ENCODE measurements at regions not wholly inside any gene's neighbourhood (a gene's known extent, or its start where the extent isn't known, plus 50 kb on each side); places are given as distances from the start of the nearest gene placed in this dataset.

DNA sequence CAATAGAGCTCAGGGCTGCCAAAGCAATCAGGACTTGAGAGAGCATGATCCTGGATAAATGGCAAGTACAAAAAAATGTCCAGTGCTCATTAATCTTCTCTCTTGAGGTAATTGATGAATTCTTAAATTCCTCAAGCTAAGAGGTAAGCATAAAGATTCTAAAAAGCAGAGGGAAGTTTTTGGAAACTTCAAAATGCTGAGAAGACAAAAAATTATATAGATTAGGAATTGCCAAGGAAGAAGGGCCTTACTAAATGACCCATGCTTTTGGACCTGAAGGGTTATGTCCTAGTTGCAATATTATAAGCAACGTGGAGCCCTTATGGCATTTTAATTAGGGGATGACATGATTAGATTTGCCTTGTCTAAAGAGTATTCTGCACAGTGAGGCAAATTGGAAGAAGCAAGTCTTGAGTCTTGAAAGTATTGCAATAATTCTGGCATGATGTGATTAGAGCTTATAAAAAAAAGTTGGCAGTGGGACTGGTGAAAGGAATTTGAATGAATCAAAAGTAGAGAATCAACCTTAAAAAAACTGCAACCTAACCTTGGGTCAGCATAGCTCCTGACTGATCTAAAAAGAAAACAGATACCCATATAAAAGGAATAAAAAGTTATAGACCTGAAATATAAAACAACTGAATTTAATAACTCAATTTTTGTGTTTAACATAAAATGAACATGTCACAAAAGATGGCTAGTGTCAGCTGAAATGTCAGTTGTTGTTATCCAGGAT is 323.8 kb upstream of the ARRDC3 start:
- Mint-ChIP-seq H3K27ac (no peak overlapping the region), H3K4me3 (no peak overlapping the region), H3K36me3 (ENCODE audit: low read depth) (no peaks in the 10 kb centered on the region), H3K4me1 (ENCODE audit: low read depth) (no peaks in the 10 kb centered on the region), H3K27me3 (no peaks in the 10 kb centered on the region), H3K9me3 (no peaks in the 10 kb centered on the region)

DNA sequence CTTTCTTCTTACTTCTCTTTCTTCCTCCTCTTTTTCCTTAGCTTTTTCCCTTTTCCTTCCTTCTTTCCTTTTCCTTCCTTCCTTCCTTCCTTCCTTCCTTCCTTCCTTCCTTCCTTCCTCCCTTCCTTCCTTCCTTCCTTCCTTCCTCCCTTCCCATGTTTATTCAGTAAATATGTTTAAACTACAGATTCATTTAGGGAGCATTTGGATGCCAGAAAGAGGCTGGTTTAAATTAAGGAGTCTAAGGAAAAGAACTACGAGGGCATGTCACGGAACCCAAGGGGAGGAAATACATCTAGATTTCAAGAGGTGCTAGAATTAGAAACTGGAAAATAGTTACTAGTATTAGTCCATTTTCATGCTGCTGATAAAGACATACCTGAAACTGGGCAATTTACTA is 320.0 kb upstream of the ARRDC3 start:
- H3K4me3 Mint-ChIP-seq = no peak overlapping the region
- H3K27me3 Mint-ChIP-seq = no peaks in the 10 kb centered on the region
- no peak overlapping the region for H3K27ac Mint-ChIP-seq
- no peaks in the 10 kb centered on the region for H3K36me3 Mint-ChIP-seq (ENCODE audit: low read depth)
- peaks cover 4% of the 10 kb centered on the region for H3K9me3 Mint-ChIP-seq
- H3K4me1 Mint-ChIP-seq (ENCODE audit: low read depth) = no peaks in the 10 kb centered on the region

DNA sequence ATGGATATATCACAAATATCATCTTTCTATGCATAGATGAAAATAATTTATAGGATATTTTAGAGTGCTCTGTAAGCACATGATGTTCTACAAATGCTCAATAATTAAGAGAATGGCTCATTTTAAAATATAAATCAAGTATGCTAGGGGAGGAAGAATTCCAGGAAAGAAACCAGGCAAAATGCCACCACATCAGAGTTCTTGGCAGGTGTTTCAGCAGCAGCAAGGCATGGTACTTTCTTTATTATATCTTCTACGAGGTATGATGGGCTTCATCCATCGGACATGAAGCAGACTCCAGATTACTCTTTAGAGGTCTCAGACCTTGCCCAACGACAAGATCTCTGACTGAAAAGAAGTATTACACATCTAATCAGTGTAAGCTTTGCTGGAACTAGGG is 316.3 kb upstream of the ARRDC3 start:
- no peaks in the 10 kb centered on the region for H3K4me1 Mint-ChIP-seq (ENCODE audit: low read depth)
- H3K27ac Mint-ChIP-seq = no peak overlapping the region
- no peaks in the 10 kb centered on the region for H3K36me3 Mint-ChIP-seq (ENCODE audit: low read depth)
- no peaks in the 10 kb centered on the region for H3K27me3 Mint-ChIP-seq
- peaks cover 12% of the 10 kb centered on the region for H3K9me3 Mint-ChIP-seq
- H3K4me3 Mint-ChIP-seq = no peak overlapping the region

DNA sequence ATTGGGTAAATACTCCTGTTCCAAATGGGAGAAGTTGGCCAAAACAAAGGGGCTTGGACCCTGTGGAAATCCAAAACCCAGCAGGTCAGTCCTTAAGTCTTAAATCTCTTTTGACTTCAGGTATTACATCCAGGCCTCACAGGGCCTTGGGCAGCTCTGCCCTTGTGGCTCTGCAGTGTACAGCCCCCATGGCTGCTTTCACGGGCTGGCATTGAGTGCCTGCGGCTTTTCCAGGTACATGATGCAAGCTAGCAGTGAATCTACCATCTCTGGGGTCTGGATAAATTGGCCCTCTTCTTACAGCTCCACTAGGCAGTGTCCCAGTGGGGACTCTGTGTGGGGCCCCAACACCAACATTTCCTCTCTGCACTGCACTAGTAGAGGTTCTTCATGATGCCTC is 308.5 kb upstream of the ARRDC3 start:
- no peaks in the 10 kb centered on the region for H3K4me1 Mint-ChIP-seq (ENCODE audit: low read depth)
- no peaks in the 10 kb centered on the region for H3K36me3 Mint-ChIP-seq (ENCODE audit: low read depth)
- H3K9me3 Mint-ChIP-seq = peaks cover 20% of the 10 kb centered on the region
- no peak overlapping the region for H3K27ac Mint-ChIP-seq
- no peak overlapping the region for H3K4me3 Mint-ChIP-seq
- H3K27me3 Mint-ChIP-seq = no peaks in the 10 kb centered on the region

DNA sequence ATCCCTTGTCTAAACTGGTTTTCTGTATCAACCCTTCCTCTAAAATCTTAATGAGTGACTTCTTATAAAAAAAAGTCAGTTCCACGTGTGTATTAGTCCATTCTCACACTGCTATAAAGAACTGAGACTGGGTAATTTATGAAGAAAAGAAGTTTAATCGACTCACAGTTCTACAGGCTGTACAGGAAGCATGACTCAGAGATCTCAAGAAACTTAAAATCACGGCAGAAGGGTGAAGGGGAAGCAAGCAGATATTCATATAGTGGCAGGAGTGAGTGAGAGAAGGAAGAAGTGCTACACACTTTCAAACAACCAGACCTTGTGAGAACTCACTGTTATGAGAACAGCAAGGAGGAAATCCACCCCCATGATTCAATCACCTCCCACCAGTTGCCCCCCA is 307.8 kb upstream of the ARRDC3 start:
- no peak overlapping the region for H3K27ac Mint-ChIP-seq
- H3K4me1 Mint-ChIP-seq (ENCODE audit: low read depth) = no peaks in the 10 kb centered on the region
- peaks cover 13% of the 10 kb centered on the region for H3K9me3 Mint-ChIP-seq
- H3K4me3 Mint-ChIP-seq = no peak overlapping the region
- no peaks in the 10 kb centered on the region for H3K27me3 Mint-ChIP-seq
- no peaks in the 10 kb centered on the region for H3K36me3 Mint-ChIP-seq (ENCODE audit: low read depth)

DNA sequence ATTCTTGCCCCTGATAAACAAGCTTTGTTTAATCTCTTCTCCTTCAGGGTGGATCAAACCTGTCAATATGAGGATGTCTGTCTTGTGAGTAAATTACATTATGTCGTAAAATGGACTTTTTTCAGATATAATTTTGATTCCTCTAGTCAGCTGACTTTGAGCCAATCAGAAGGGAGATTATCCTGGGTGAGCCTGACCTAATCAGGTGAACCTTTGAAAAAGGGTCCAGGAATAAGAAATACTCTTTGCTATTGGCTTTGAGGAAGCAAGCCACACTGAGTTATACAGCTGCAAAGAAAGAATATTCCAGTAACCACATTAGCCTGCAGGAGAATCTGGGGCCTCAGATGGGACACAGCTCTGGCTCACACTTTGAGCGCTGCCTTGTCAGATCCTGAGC is 304.3 kb upstream of the ARRDC3 start:
- Mint-ChIP-seq H3K9me3 (peaks cover 1% of the 10 kb centered on the region), H3K36me3 (ENCODE audit: low read depth) (no peaks in the 10 kb centered on the region), H3K4me1 (ENCODE audit: low read depth) (no peaks in the 10 kb centered on the region), H3K4me3 (no peak overlapping the region), H3K27ac (no peak overlapping the region), H3K27me3 (no peaks in the 10 kb centered on the region)

DNA sequence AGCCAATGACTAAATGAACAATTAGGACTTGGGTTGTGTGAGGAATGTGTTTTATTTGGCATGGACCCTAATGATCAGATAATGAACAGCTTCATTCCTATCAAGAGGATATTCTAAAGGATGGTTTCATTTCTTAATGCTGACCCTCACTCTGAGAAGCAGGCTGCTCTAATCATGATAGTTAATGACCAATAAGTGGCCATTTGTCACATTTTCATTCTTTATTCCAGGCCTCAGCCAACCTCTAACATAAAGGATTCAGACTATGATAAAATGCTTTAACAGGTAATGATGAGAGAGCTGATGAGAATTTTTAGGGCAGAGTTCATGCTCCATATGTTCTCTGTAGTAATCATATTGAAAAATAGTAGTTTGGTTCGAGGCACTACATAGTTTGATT is 301.5 kb upstream of the ARRDC3 start:
- Mint-ChIP-seq H3K27me3 (peaks cover 4% of the 10 kb centered on the region), H3K36me3 (ENCODE audit: low read depth) (no peaks in the 10 kb centered on the region), H3K9me3 (no peaks in the 10 kb centered on the region), H3K27ac (no peak overlapping the region), H3K4me3 (no peak overlapping the region), H3K4me1 (ENCODE audit: low read depth) (no peaks in the 10 kb centered on the region)

DNA sequence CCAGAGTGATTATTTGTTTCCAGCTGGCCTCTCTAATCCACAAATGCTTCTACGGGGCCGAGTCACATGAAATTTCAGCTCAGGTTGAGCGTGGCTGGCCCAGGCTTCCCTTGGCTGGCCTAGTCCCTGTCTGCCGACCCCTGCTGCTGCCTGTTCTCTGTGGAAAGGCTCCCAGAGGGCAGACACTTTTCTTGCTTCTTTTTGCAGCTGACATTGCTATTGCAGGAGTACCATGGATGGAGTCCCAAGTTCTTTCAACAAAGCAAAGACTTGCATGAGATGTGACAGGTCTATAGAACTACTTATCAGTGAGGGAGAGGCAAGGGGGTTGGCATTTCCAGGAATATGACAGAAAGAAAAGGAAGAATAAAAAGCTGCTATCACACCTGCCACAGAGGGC is 287.4 kb upstream of the ARRDC3 start:
- Mint-ChIP-seq H3K36me3 (ENCODE audit: low read depth) (no peaks in the 10 kb centered on the region), H3K27me3 (peaks cover 3% of the 10 kb centered on the region), H3K4me3 (no peak overlapping the region), H3K9me3 (no peaks in the 10 kb centered on the region), H3K4me1 (ENCODE audit: low read depth) (no peaks in the 10 kb centered on the region), H3K27ac (no peak overlapping the region)

DNA sequence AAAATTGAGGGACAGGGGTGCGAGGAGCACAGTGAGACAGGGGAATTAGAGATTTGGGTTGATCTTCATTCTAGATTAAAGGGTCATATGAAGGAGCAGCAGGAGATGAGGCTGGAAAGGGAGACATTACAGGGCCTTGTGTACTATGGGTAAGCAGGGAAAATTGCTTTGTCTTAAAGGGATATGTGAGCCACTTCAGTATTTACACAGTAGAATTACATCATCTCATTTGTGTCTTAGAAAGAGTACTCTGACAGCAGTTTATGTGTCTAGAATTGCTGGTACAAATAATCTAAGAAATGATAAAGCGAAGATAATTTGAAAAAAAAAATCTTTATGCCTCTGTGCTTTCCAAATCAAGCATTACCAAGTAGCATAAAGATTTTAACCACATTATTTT is 287.0 kb upstream of the ARRDC3 start:
- Mint-ChIP-seq H3K4me3 (no peak overlapping the region), H3K9me3 (no peaks in the 10 kb centered on the region), H3K36me3 (ENCODE audit: low read depth) (no peaks in the 10 kb centered on the region), H3K27ac (no peak overlapping the region), H3K4me1 (ENCODE audit: low read depth) (no peaks in the 10 kb centered on the region), H3K27me3 (peaks cover 3% of the 10 kb centered on the region)

DNA sequence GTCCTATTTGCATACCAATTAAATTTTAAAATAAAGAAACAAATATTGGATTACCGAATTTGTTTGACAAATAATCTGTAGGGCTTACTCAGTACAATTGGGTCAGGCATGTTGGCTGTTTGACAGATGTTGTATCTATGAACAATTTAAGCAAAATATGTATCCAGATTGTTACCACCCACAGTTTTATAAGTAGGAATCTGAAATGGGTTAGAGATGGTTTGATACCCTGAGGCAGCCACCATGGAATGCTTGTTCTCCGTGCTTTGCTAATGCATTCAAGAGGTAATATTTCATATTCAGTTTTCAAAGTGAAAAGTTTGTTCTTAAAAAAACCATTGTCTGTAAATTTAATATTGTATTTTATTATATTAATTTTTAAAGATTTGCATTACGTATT is 285.1 kb upstream of the ARRDC3 start:
- H3K36me3 Mint-ChIP-seq (ENCODE audit: low read depth) = no peaks in the 10 kb centered on the region
- peaks cover 3% of the 10 kb centered on the region for H3K27me3 Mint-ChIP-seq
- H3K27ac Mint-ChIP-seq = no peak overlapping the region
- H3K9me3 Mint-ChIP-seq = no peaks in the 10 kb centered on the region
- H3K4me1 Mint-ChIP-seq (ENCODE audit: low read depth) = no peaks in the 10 kb centered on the region
- no peak overlapping the region for H3K4me3 Mint-ChIP-seq

DNA sequence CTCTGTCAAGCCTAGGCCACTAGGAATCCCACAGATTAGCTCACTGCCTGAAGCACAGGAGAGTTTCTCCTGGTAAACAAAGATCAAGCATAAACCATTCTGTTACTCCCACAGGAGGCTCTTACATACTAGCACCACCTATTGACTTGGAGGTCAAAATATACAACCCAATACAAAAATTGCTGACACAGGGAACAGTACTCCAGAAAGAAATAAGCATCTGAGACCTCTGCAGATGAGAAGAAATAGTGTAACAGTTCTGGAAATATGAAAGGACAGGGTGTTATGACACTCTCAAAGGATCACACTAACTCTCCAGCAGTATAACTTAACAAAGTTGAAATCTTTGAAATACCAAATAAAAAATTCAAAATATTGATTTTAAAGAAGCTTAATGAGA is 269.6 kb upstream of the ARRDC3 start:
- Mint-ChIP-seq H3K4me3 (no peak overlapping the region), H3K4me1 (ENCODE audit: low read depth) (no peaks in the 10 kb centered on the region), H3K36me3 (ENCODE audit: low read depth) (no peaks in the 10 kb centered on the region), H3K27me3 (no peaks in the 10 kb centered on the region), H3K9me3 (peaks cover 30% of the 10 kb centered on the region), H3K27ac (no peak overlapping the region)

DNA sequence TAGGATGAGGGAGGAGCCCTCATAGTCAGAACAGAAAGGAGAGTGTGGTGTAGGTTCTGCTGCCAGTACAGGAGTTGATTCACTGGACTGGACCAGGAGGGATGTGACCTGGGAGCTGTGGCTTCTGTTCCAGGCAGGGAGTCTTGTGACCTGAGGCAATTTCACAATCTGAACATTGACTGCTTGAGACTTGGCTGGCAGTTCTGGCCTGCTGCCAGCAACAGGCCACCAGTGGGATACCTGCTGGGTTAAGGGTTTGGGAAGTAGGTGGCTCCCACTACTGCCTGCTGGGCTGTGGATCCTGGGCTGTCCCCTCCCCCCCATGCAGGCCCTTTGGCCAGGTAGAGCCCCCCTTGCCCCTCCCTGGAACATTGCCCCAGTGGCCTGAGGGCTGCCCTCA is 268.6 kb upstream of the ARRDC3 start:
- H3K4me3 Mint-ChIP-seq = no peak overlapping the region
- H3K9me3 Mint-ChIP-seq = peaks cover 21% of the 10 kb centered on the region
- no peaks in the 10 kb centered on the region for H3K4me1 Mint-ChIP-seq (ENCODE audit: low read depth)
- no peaks in the 10 kb centered on the region for H3K36me3 Mint-ChIP-seq (ENCODE audit: low read depth)
- H3K27ac Mint-ChIP-seq = no peak overlapping the region
- H3K27me3 Mint-ChIP-seq = no peaks in the 10 kb centered on the region

DNA sequence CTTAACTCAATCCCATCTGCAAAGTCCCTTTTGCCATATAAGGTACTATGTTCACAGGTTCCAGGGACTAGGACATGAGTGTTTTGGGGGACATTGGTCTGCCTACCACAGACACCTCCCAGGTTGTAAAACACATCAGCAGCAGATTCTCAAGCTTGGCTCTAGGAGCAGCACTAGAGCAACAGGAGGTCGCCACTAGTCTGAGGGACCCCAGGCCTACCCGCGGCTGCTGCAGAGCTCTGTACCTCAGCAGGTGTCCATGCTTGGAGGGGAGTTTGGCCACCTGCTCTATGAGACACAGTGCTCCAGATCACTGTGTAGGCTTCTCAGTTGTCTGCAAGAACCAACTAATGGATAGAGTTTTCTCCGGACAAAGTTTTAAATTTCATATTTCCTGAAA is 262.2 kb upstream of the ARRDC3 start:
- no peaks in the 10 kb centered on the region for H3K4me1 Mint-ChIP-seq (ENCODE audit: low read depth)
- no peaks in the 10 kb centered on the region for H3K36me3 Mint-ChIP-seq (ENCODE audit: low read depth)
- H3K4me3 Mint-ChIP-seq = no peak overlapping the region
- H3K9me3 Mint-ChIP-seq = no peaks in the 10 kb centered on the region
- H3K27me3 Mint-ChIP-seq = peaks cover under 1% of the 10 kb centered on the region
- no peak overlapping the region for H3K27ac Mint-ChIP-seq

DNA sequence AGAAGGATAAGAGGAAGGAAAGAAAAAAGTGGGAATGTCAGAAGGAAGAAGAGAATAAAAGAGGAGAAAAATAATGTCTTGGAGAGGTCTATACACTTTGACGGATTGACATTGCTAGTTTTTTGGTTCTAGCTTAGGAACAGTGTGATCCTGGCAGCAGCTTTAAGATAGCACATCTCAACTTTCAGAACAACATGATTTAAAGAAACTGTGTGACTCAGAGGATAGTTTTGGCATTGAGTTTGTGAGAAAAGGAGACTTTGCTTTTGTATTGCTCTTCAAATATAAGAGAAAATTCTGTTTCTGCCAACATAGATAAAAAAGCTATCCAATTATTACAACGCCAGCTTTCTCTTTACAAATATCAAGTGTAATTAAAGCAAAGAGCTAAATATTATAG is 260.7 kb upstream of the ARRDC3 start:
- Mint-ChIP-seq H3K27me3 (peaks cover 4% of the 10 kb centered on the region), H3K9me3 (no peaks in the 10 kb centered on the region), H3K27ac (no peak overlapping the region), H3K4me1 (ENCODE audit: low read depth) (no peaks in the 10 kb centered on the region), H3K4me3 (no peak overlapping the region), H3K36me3 (ENCODE audit: low read depth) (no peaks in the 10 kb centered on the region)

DNA sequence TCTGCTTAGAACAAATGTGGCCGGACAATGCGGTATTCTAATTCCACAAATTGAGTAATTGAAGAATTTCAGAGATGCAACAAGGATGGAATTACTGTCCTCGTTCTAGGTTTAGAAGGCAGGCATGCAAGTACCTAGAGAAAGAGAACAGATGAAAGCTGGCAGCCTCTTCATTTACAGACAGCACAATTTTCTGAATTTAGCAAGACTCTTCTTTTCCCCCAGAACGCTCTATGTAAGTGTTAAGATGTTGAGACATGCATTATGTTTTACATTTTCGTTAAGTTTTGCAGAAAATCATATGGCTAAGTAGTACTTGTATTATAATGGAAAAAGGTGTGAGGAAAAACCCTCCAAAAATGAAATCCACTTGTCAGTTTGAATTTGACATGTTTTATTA is 259.5 kb upstream of the ARRDC3 start:
- H3K27ac Mint-ChIP-seq = no peak overlapping the region
- H3K4me1 Mint-ChIP-seq (ENCODE audit: low read depth) = no peaks in the 10 kb centered on the region
- H3K9me3 Mint-ChIP-seq = no peaks in the 10 kb centered on the region
- H3K4me3 Mint-ChIP-seq = no peak overlapping the region
- peaks cover 7% of the 10 kb centered on the region for H3K27me3 Mint-ChIP-seq
- no peaks in the 10 kb centered on the region for H3K36me3 Mint-ChIP-seq (ENCODE audit: low read depth)

DNA sequence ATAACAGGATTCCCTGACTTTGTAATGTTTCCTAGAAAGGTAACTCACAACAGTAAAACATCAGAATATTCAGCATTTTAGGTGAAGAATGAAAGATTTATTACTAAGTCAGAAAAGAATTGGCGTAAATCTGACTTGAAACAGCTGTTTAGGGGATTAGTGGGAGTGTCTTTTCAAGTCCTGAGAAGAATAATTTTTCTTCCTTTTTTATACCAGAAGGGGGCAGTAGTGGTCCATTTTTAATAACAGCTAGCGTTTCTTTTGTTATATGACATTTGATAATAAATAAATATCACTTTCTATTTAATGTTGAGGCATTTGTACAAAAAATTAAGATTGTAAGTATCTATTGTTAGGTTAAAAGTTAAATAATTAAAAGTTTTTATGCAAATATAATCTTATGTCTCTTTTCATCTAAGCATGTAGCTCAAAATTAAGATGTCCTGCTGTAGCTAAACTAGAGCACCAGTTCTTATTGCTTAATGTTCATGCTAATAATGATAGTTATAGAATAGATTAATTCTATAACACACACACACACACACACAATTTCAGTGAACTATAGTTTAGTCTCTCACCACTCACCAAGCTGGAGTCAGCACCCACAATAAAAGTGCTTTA is 258.7 kb upstream of the ARRDC3 start:
- no peaks in the 10 kb centered on the region for H3K9me3 Mint-ChIP-seq
- no peaks in the 10 kb centered on the region for H3K4me1 Mint-ChIP-seq (ENCODE audit: low read depth)
- H3K27ac Mint-ChIP-seq = no peak overlapping the region
- H3K36me3 Mint-ChIP-seq (ENCODE audit: low read depth) = no peaks in the 10 kb centered on the region
- H3K4me3 Mint-ChIP-seq = no peak overlapping the region
- peaks cover 8% of the 10 kb centered on the region for H3K27me3 Mint-ChIP-seq

Measured in stimulated activated naive CD8-positive, alpha-beta T cell treated with anti-CD3 and anti-CD28 coated beads, Interleukin-15, Interleukin-2, amounts not matched to agents 100 ng/mL and 50 ng/mL, for 24 hours (primary cell).